CD4-positive, alpha-beta memory T cell (primary cell): ENCODE measurements at regions not wholly inside any gene's neighbourhood (a gene's known extent, or its start where the extent isn't known, plus 50 kb on each side); places are given as distances from the start of the nearest gene placed in this dataset.
"Not testable (repeated sequence)": the region's sequence is repeated elsewhere in the genome, so short reads cannot be mapped to it uniquely, and the experiment has no call there.

Experiments
- CTCF ChIA-PET: fragments of 350-600 bp; sonication (Branson Sonifier 250); formaldehyde crosslinking; loops from one replicate; lab custom pipeline; 2021; ENCODE audit warnings: inconsistent platforms; ENCODE audit not compliant: partially characterized antibody; lab: Charles Lee
- POLR2A ChIA-PET: fragments of 350-600 bp; sonication (Branson Sonifier 250); formaldehyde crosslinking; loops from one replicate; lab custom pipeline; 2021; ENCODE audit not compliant: partially characterized antibody; lab: Charles Lee
- DNase-seq, 5 donors: peaks; one replicate each; pipeline versions ENCODE4 v3.0.0 to v3.0.0-alpha.2; 2020 to 2022; ENCODE audit warnings: mixed read lengths in 1 of 5
- H3K27ac ChIP-seq: one replicate; pipeline ENCODE4 v1.7.0; 2013; ENCODE audit warnings: low read depth, low read length
- H3K27me3 ChIP-seq: 2 replicates; pipeline ENCODE4 v1.7.0; 2013; ENCODE audit warnings: mild to moderate bottlenecking, low read length, moderate library complexity; ENCODE audit not compliant: insufficient read depth
- H3K36me3 ChIP-seq: 2 replicates; pipeline ENCODE4 v1.7.0; 2013; ENCODE audit warnings: mild to moderate bottlenecking, low read length, moderate library complexity; ENCODE audit not compliant: insufficient read depth
- H3K4me1 ChIP-seq: 2 replicates; pipeline ENCODE4 v1.7.0; 2013; ENCODE audit warnings: mild to moderate bottlenecking, low read length, moderate library complexity; ENCODE audit not compliant: insufficient read depth
- H3K4me3 ChIP-seq, 2 donors: one replicate each; pipeline ENCODE4 v1.7.0; 2013; ENCODE audit warnings: low read length in 2 of 2, mild to moderate bottlenecking in 1 of 2
- H3K9me3 ChIP-seq, 2 donors: one replicate each; pipeline ENCODE4 v1.7.0; 2013; ENCODE audit warnings: low read length in 2 of 2, control low read depth in 1 of 2; ENCODE audit not compliant: control insufficient read depth in 1 of 2
- H3K27ac Mint-ChIP-seq, 7 donors: one replicate each; pipeline ENCODE4 v1.8.0; 2020 to 2021; ENCODE audit warnings: mixed read lengths in 7 of 7, mild to moderate bottlenecking in 6 of 7, inconsistent platforms in 3 of 7, moderate library complexity in 3 of 7
- H3K27me3 Mint-ChIP-seq, 2 donors: one replicate each; pipeline ENCODE4 v1.8.0; 2020 to 2021; ENCODE audit warnings: mixed read lengths in 2 of 2
- H3K36me3 Mint-ChIP-seq, 2 donors: one replicate each; pipeline ENCODE4 v1.8.0; 2020 to 2021; ENCODE audit warnings: mixed read lengths in 2 of 2, inconsistent platforms in 1 of 2, mild to moderate bottlenecking in 1 of 2
- H3K4me1 Mint-ChIP-seq, 4 donors: one replicate each; pipeline ENCODE4 v1.8.0; 2020 to 2021; ENCODE audit warnings: mixed read lengths in 4 of 4, mild to moderate bottlenecking in 1 of 4
- H3K4me3 Mint-ChIP-seq, 8 donors: one replicate each; pipeline ENCODE4 v1.8.0; 2020 to 2021; ENCODE audit warnings: mixed read lengths in 8 of 8, mild to moderate bottlenecking in 7 of 8, moderate library complexity in 6 of 8, inconsistent platforms in 3 of 8
- H3K9me3 Mint-ChIP-seq, 8 donors: one replicate each; pipeline ENCODE4 v1.8.0; 2020 to 2021; ENCODE audit warnings: mixed read lengths in 8 of 8, mild to moderate bottlenecking in 5 of 8, inconsistent platforms in 3 of 8, moderate library complexity in 1 of 8
- intact Hi-C: fragments of 100-400 bp; cut with micrococcal nuclease; formaldehyde crosslinking; loops from one replicate; pipeline ENCODE4 v1.15.1; 2023

GRCh38 chr3:51588724-51589123, 50.2 kb downstream of the RAD54L2 start:
- Mint-ChIP-seq H3K4me1 (peaks cover 7 to 15% (median 15%) of the 10 kb centered on the region in 4 donors), H3K36me3 (peaks cover 26 to 37% of the 10 kb centered on the region in 2 donors), H3K27ac (peak overlapping the region in 5 of 7 donors; percentile 24 to 73 (median 36)), H3K9me3 (no peaks in the 10 kb centered on the region), H3K4me3 (peak overlapping the region in 1 of 8 donors; percentile 44), H3K27me3 (no peaks in the 10 kb centered on the region)
- no peak for DNase-seq
- Histone ChIP-seq H3K36me3 (peaks cover 7% of the 10 kb centered on the region), H3K4me1 (peaks cover 4% of the 10 kb centered on the region), H3K27ac (no peak overlapping the region), H3K9me3 (no peaks in the 10 kb centered on the region), H3K4me3 (no peak overlapping the region), H3K27me3 (no peaks in the 10 kb centered on the region)
- ChIA-PET POLR2A (interaction anchor here (0.9 kb wide), 1 partner anchor 93 kb away, joined by 4 read pairs; no protein-coding TSS in a partner anchor), CTCF (interaction anchor here (0.7 to 0.9 kb wide), 2 partner anchors 23 to 213 kb away, joined by 3 read pairs; no protein-coding TSS in a partner anchor)
- intact Hi-C loops = no loop called here

- no peak for DNase-seq
- peak overlapping the region in 3 of 7 donors; percentile 7 to 77 (median 19) for H3K27ac Mint-ChIP-seq
- intact Hi-C loops = no loop called here
- peaks cover 8 to 24% (median 18%) of the 10 kb centered on the region in 4 donors for H3K4me1 Mint-ChIP-seq
- no peaks in the 10 kb centered on the region for H3K9me3 ChIP-seq
- H3K4me3 Mint-ChIP-seq = no peak overlapping the region
- H3K4me3 ChIP-seq = no peak overlapping the region
- CTCF ChIA-PET = no interaction called here
- no peaks in the 10 kb centered on the region for H3K27me3 Mint-ChIP-seq
- no peaks in the 10 kb centered on the region for H3K27me3 ChIP-seq
- POLR2A ChIA-PET = no interaction called here
- H3K36me3 Mint-ChIP-seq = peaks cover 38 to 47% of the 10 kb centered on the region in 2 donors
- no peaks in the 10 kb centered on the region for H3K9me3 Mint-ChIP-seq
- H3K27ac ChIP-seq = no peak overlapping the region
- peaks cover 4% of the 10 kb centered on the region for H3K4me1 ChIP-seq
- H3K36me3 ChIP-seq = peaks cover 7% of the 10 kb centered on the region
These were observed 52.7 kb downstream of the RAD54L2 start for GRCh38 chr3:51591231-51591630.

DNA sequence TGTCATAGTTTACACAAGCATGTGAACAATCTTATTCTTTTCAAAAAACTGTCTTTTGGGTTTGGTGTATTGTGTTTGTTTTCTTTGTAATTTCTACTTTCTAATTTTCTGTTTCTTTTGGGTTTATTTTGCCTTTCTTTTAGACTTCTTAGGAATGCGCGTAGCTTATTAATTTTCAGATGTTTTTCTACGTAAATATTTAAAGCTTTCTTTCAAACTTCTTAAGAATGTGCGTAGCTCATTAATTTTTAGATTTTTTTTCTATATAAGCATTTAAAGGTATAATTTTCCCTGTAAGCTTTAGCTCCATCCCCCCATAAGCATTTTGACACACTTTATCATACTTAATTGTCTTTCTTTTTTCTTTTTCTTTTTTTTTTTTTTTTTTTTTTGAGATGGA, 55.2 kb downstream of the RAD54L2 start:
- peaks cover 43 to 47% of the 10 kb centered on the region in 2 donors for H3K36me3 Mint-ChIP-seq
- H3K27me3 Mint-ChIP-seq = no peaks in the 10 kb centered on the region

DNA sequence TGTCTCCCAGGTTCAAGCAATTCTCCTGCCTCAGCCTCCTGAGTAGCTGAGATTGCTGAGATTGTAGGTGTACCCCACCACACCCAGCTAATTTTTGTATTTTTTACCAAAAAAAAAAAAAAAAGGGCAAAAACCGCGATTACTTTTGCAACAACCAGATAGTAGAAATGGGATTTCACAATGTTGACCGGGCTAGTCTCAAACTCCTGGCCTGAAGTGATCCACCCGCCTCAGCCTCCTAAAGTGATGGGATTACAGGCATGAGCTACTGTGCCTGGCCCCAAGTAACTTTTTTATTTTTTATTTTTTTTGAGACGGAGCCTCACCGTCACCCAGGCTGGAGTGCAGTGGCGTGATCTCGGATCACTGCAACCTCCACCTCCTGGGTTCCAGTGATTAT, 61.1 kb downstream of the RAD54L2 start:
- DNase-seq, CTCF ChIA-PET, H3K4me3 ChIP-seq, H3K27ac Mint-ChIP-seq, H3K27me3 Mint-ChIP-seq, H3K36me3 ChIP-seq, H3K4me1 ChIP-seq, H3K9me3 ChIP-seq, intact Hi-C loops, H3K27ac ChIP-seq, H3K4me3 Mint-ChIP-seq, H3K9me3 Mint-ChIP-seq, H3K27me3 ChIP-seq, POLR2A ChIA-PET: not testable (repeated sequence)
- Mint-ChIP-seq H3K36me3 (peaks cover 25 to 30% of the 10 kb centered on the region in 2 donors), H3K4me1 (peaks cover 11 to 32% (median 18%) of the 10 kb centered on the region in 4 donors)

More for the DNA sequence above, 55.2 kb downstream of the RAD54L2 start:
- no peak overlapping the region for H3K4me3 ChIP-seq
- ChIA-PET POLR2A (no interaction called here), CTCF (interaction anchor here (0.5 to 0.7 kb wide), 2 partner anchors 79 to 554 kb away, joined by 4 read pairs; no protein-coding TSS in a partner anchor)
- intact Hi-C loops = no loop called here
- Mint-ChIP-seq H3K4me1 (peaks cover 5 to 19% (median 12%) of the 10 kb centered on the region in 4 donors), H3K9me3 (no peaks in the 10 kb centered on the region), H3K4me3 (no peak overlapping the region), H3K27ac (peak overlapping the region in 1 of 7 donors; percentile 36)
- H3K27ac ChIP-seq = no peak overlapping the region
- no peaks in the 10 kb centered on the region for H3K9me3 ChIP-seq
- peaks cover 7% of the 10 kb centered on the region for H3K36me3 ChIP-seq
- no peaks in the 10 kb centered on the region for H3K27me3 ChIP-seq
- peaks cover 3% of the 10 kb centered on the region for H3K4me1 ChIP-seq
- DNase-seq = no peak

DNA sequence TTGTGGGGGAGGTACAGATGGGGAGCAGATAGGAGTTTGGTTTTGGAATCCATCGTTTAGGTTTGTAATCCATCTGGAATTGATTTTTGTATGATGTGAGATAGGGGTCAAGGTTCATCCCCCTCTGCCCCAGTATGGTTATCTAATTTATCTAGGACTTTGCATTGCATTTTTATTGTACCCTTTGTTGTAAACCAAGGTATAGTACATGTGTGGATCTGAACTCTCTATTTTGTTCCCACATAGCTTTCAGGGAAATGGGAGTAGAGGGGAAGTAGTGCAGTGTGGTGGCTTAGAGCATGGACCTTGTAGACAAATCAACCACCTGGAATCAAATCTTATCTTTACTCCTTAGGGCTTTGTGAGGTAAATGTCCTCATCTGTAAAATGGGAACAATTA, 65.7 kb downstream of the RAD54L2 start:
- no peaks in the 10 kb centered on the region for H3K27me3 Mint-ChIP-seq
- Histone ChIP-seq H3K4me3 (no peak overlapping the region), H3K4me1 (peaks cover 4% of the 10 kb centered on the region), H3K27ac (no peak overlapping the region), H3K36me3 (no peaks in the 10 kb centered on the region), H3K9me3 (no peaks in the 10 kb centered on the region), H3K27me3 (no peaks in the 10 kb centered on the region)
- CTCF ChIA-PET = interaction anchor here (0.7 kb wide), 1 partner anchor 23 kb away, joined by 3 read pairs; no protein-coding TSS in a partner anchor
- peak overlapping the region in 1 of 8 donors; percentile 20 for H3K4me3 Mint-ChIP-seq
- intact Hi-C loops = no loop called here
- peaks cover 18 to 26% of the 10 kb centered on the region in 2 donors for H3K36me3 Mint-ChIP-seq
- peak overlapping the region in 2 of 7 donors; percentile 15 to 43 for H3K27ac Mint-ChIP-seq
- DNase-seq = no peak
- no peaks in the 10 kb centered on the region for H3K9me3 Mint-ChIP-seq
- POLR2A ChIA-PET = interaction anchor here (1.5 kb wide), 1 partner anchor 8 kb away, joined by 4 read pairs; no protein-coding TSS in a partner anchor
- H3K4me1 Mint-ChIP-seq = peaks cover 16 to 29% (median 22%) of the 10 kb centered on the region in 4 donors

DNA sequence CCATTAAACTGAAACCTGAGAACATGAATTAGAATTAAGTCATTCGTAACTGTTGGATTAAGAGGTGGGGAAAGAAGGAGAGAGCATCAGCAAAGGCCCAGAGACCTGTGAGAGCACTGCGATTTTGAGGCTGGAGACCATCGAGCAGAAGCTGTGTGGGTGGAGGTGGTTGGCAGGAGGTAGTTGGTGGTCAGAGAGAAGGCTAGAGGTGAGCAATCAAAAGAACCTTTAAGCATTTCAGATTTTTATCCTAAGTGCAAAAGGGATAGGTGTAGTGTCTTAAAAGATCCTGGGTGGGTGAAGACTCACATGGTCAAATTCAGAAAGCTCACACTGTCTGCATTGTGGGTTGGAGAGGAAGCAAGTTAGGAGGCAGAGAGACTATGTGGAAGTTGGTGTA, 65.1 kb upstream of the TEX264 start:
- Histone ChIP-seq H3K27ac (no peak overlapping the region), H3K4me1 (peaks cover 4% of the 10 kb centered on the region), H3K4me3 (no peak overlapping the region), H3K36me3 (no peaks in the 10 kb centered on the region), H3K9me3 (no peaks in the 10 kb centered on the region), H3K27me3 (no peaks in the 10 kb centered on the region)
- CTCF ChIA-PET = no interaction called here
- H3K4me3 Mint-ChIP-seq = no peak overlapping the region
- peaks cover 16 to 33% (median 24%) of the 10 kb centered on the region in 4 donors for H3K4me1 Mint-ChIP-seq
- POLR2A ChIA-PET = no interaction called here
- peak overlapping the region in 4 of 7 donors; percentile 2 to 50 (median 16) for H3K27ac Mint-ChIP-seq
- H3K36me3 Mint-ChIP-seq = peaks cover 21 to 30% of the 10 kb centered on the region in 2 donors
- H3K9me3 Mint-ChIP-seq = no peaks in the 10 kb centered on the region
- intact Hi-C loops = no loop called here
- DNase-seq = no peak
- H3K27me3 Mint-ChIP-seq = no peaks in the 10 kb centered on the region

GRCh38 chr3:51606871-51607270, 64.2 kb upstream of the TEX264 start:
- H3K27me3 ChIP-seq, POLR2A ChIA-PET, H3K9me3 Mint-ChIP-seq, DNase-seq, intact Hi-C loops, H3K27ac ChIP-seq, H3K36me3 ChIP-seq, H3K4me3 ChIP-seq, CTCF ChIA-PET, H3K9me3 ChIP-seq, H3K27me3 Mint-ChIP-seq, H3K4me3 Mint-ChIP-seq, H3K4me1 ChIP-seq: not testable (repeated sequence)
- Mint-ChIP-seq H3K4me1 (peaks cover 16 to 28% (median 25%) of the 10 kb centered on the region in 4 donors), H3K27ac (peak overlapping the region in 1 of 7 donors; percentile 29), H3K36me3 (peaks cover 17 to 26% of the 10 kb centered on the region in 2 donors)
